GM19238 (cell line): ENCODE measurements at regions not wholly inside any gene's neighbourhood (a gene's known extent, or its start where the extent isn't known, plus 50 kb on each side); places are given as distances from the start of the nearest gene placed in this dataset.

Source experiments
- DNase-seq: peaks from one replicate; pipeline ENCODE4 v3.0.0; 2011; ENCODE audit warnings: low spot score; ENCODE audit not compliant: insufficient read length

GRCh38 chr6:87938287-87938686 is 109.4 kb upstream of the SPACA1 start:
- DNase-seq: no peak

DNA sequence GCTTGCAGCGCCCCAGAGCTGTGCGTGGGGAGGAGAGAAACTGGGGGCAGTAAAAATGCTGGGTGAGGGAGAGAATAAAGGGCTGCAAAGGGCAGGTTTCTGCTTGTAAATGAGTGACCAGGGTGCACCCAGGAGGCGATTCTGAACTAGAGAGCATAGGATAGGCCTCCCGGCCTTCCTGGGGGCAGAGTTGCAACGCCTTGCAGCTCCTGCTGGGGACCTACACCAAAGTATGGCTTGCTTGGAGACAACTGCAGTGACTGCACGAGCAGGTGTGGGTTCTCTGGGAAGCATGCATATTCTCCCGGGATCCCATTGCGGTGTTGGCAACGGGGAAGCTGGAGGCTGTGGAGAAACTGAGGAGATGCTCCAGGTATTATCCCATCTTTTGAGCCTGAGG is 111.6 kb upstream of the SPACA1 start:
- DNase-seq: no peak

DNA sequence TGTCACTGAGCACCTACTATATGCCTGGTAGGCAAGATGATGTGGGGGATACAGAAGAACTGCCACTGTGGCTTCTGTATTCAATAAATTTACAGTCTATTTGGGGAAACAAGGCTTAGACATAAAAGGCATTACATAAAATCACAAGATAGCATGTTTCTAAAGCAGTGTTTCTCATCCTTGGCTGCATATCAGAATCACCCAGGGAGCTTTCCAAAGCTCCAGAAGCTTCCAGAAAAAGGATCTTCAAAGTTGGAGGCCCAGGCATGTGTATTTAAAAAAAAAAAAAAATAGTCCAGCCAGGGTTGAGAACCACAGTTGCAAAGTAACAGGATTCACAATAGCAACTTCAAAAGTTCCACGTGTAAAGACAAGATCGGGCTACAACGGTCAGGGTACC is 112.4 kb upstream of the SPACA1 start:
- no peak for DNase-seq

DNA sequence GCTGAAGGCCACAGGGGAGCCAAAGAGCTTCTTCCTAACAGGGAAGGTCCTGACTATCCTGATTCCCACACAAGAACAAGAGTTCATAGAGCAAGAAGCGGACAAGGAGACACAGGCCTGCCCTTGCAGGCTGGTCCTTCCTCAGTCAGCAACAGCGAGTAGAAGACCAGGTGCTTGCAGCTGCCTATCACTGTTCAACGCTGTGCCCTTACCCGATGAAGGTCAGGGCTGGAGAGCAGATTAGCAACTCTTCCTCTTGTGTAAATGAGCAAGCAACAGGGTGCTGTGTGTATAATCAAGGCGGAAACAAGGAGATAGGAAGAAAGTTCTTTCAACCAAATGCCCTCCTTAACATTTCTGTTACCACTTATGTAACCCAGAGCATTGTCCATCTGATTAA is 115.3 kb upstream of the SPACA1 start:
- no peak for DNase-seq

DNA sequence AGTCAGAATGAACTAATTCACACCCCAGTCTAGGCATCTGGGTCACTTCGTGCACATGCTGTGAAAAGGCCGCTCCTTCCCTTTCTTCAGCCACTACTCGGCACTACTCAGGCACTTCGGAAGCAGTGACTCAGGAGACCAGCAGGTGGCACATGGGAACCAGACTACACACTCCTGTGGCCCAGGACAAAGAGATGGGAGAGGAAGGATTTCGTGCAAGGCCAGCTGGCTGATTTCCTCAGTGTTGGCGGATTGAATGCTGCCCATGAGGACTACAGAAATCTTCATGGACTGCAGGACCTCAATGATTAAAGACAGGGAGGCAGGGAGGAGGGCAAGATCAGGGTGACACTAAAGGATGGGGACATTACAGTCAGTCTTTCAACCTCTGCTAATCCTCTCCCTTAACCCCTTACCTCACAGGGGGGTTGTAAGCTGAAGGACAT is 117.8 kb upstream of the SPACA1 start:
- peak; percentile 59 for DNase-seq

- no peak for DNase-seq
Observed at GRCh38 chr6:87926687-87927086, 121.0 kb upstream of the SPACA1 start.

DNA sequence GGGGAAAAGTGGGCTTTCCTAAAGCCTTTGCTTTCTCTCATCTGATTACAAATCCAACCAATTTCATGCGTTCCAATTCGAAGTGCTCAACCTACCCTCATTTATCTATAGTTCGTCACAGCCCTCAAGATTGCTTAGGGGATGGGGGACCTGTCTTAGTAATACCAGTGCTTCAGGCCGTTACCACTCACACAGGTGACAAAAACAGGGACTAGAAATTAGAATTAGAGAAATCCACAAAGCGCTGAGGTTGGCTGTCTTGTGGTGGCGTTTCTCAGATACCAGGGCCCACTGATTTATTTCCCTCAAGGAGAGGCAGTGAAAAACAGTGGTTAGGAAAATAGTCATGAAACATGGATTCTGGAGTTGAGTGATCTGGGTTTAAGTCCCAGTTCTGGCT is 121.6 kb upstream of the SPACA1 start:
- no peak for DNase-seq

DNA sequence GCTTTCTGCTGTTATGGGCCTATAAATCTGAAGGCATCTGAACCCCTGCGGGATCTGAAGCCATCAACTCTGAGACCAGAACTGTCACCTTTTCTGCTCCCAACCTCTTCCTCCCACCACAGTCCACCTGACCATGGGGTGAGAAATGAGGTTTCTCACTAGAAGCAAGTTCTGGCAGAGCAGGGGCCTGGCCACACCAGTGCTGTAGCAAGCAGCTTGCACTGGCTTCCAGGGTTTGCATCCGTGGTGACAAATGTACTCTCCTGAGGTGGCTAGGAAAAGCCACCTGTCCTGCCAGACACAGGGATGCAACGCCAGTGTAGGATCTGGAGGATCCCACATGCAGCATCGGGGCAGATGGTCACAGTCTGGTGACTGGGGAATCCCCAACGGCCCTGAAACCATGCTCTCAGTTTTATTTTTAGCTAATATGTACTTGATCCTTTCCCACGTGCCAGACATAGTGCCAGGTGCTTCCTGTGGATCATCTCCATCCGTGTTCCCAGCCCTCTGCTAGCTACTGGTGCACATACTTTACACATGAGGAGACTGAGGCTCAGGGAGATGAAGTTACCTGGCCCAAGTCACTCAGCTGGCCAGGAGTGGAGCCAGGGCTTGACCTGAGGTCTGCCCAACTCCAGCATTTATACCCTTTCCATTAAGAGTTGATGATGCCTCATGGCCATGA is 122.1 kb upstream of the SPACA1 start:
- DNase-seq: peak; percentile 27

GRCh38 chr6:87923389-87924050 is 124.1 kb upstream of the SPACA1 start:
- DNase-seq: no peak

GRCh38 chr6:87922947-87923330 is 124.7 kb upstream of the SPACA1 start:
- DNase-seq: peak; percentile 33

GRCh38 chr6:87922196-87922946 is 125.3 kb upstream of the SPACA1 start:
- no peak for DNase-seq

- no peak for DNase-seq
Observed at GRCh38 chr6:87921034-87921433, 126.6 kb upstream of the SPACA1 start.

- no peak for DNase-seq
Observed at GRCh38 chr6:87920245-87920644, 127.4 kb upstream of the SPACA1 start.

GRCh38 chr6:87919416-87919815 is 128.2 kb upstream of the SPACA1 start:
- DNase-seq: no peak

- DNase-seq: no peak
Observed at GRCh38 chr6:87919001-87919400, 128.6 kb upstream of the SPACA1 start.

- no peak for DNase-seq
Observed at GRCh38 chr6:87918461-87918941, 129.1 kb upstream of the SPACA1 start.

- DNase-seq: no peak
Observed at GRCh38 chr6:87917886-87918285, 129.8 kb upstream of the SPACA1 start.

GRCh38 chr6:87916446-87916845 is 131.2 kb upstream of the SPACA1 start:
- no peak for DNase-seq

- no peak for DNase-seq
Observed at GRCh38 chr6:87914637-87915395, 132.8 kb upstream of the SPACA1 start.

DNA sequence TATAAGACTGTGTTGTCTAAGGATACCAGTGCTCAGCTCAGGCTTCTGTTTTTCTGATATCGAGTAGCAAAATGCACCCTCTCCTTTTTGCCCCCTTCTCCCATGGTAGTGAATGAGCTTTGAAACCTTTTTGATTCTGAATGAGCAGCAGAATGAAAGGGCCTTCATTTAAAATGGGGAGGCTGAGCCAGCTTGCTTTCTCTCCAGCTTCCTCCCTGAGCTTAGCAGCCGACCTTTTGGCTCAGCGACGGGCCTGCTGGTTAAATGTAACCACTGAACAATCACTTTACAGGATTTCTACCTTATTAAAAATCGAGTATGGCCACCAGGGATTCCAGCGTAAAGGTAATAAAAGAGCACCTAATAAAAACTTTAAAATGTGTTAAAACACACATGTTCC is 133.7 kb upstream of the SPACA1 start:
- no peak for DNase-seq

DNA sequence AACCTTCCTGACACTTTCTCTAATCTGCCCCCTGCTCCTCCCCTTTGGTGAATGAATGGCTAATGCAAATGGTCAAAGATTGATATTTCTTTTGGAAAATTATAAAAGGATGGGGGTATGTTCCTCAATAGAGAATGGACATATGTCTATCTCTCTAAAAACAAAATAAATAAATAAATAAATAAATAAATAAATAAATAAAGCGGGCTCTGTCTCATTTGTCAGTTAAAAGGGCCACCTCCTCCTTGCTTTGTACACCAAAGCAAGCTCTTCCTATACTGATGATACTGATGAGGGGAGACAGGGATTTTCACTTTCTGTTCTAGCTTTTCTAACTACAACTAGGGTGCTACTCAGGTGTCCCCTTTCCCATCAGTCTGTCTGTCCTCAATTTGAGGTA is 135.5 kb upstream of the SPACA1 start:
- no peak for DNase-seq

DNA sequence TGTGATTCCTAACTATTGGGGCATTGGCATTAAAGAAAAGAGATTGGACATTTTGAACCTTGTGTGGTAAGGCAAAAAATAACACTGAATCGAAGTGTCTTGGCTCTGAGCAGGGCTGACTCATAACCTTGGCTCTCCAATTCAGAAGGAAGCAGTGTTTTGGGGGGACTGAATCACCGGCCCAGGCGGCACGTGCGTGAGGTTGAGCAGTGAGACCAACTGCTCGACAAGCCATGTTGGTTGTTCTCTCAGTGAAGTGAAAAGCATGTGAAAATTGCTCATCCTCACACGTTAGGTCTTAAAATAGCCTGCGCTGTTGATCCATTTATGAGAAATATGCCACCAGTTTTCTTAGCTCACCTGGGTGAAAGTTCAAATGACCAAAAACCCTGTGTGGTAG is 137.8 kb upstream of the SPACA1 start:
- DNase-seq: no peak
